HG03045 (cell line): ENCODE measurements at regions not wholly inside any gene's neighbourhood (a gene's known extent, or its start where the extent isn't known, plus 50 kb on each side); places are given as distances from the start of the nearest gene placed in this dataset.

Experiments
- ATAC-seq: cut with Tn5 transposase; IDR thresholded peaks from one replicate; pipeline ENCODE4 v1.9.1; 2021; ENCODE audit warnings: mild to moderate bottlenecking, moderate library complexity; ENCODE audit not compliant: unreplicated experiment

DNA sequence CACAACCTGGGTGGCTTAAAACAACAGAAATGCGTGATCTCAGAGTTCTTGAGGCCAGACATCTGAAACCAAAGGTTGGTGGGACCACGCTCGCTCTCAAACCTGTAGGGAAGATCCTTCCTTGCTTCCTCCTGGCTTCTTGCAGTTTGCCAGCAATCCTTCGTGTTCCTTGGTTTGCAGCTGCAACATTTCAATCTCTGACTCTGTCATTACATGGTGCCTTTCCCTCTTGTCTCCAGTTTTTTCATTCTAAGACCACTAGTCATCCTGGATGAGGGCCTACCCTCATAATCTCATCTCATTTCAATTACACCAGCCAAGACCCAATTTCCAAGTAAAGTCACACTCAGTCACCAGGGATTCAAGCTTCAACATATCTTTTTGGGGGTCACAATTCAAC, 388.0 kb downstream of the GPM6A start:
- no peak for ATAC-seq

DNA sequence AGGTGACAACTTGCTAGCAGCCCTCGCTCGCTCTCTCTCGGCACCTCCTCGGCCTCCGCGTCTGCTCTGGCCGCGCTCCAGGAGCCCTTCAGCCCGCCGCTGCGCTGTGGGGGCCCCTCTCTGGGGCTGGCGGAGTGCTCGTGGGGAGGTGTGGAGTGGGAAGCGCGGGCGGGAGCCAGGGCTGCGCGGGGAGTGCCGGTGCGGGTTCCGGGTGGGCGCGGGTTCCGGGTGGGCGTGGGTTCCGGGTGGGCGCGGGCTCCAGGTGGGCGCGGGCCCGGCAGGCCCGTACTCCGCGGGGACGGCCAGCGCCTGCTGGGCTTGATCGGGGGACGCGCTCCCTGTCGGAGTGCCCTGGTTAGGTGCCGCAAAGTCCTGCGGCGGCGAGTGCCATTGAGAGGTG, 384.3 kb downstream of the GPM6A start:
- no peak for ATAC-seq

- no peak for ATAC-seq
These were observed 380.4 kb downstream of the GPM6A start for GRCh38 chr4:175431694-175432093.

DNA sequence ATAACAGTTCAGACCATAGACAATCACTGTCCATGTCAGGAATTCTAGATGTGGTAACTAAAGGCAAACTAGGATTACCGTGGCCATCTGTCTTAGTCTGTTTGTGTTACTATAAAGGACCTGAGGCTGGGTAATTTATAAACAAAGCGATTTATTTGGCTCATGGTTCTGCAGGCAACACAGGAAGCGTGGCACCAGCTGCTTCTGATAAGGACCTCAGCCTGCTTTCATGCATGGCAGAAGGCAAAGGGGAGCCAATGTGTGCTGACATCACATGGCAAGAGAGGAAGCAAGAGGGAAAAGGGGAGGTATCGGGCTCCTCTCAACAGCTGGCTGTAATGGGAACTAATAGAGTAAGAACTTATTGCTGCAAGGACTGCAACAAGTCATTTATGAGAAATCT, 376.7 kb downstream of the GPM6A start:
- ATAC-seq = no peak

GRCh38 chr4:175436196-175436595, 375.9 kb downstream of the GPM6A start:
- ATAC-seq = no peak

DNA sequence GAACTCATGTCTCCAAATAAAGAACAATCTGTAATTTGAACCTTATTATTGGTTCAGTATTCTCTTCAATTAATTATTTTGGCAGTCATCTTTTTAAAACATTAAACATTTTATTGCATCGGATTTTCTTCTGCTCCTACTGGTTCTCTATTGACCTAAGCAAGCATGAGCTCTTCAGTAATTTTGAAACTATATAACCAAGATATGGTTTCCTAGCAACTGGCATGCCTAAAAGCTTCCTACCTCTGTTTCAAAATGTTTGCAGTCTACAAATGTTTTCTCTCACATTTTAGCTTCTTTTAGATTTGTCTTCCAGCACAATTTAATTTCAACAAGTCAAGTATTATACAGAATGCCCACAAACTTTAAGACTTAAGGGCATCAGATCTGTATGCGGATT, 371.3 kb downstream of the GPM6A start:
- ATAC-seq = no peak

GRCh38 chr4:175441256-175441655, 370.8 kb downstream of the GPM6A start:
- no peak for ATAC-seq

GRCh38 chr4:175443547-175443946, 368.5 kb downstream of the GPM6A start:
- no peak for ATAC-seq

- ATAC-seq = no peak
These were observed 367.6 kb downstream of the GPM6A start for GRCh38 chr4:175444512-175444911.

DNA sequence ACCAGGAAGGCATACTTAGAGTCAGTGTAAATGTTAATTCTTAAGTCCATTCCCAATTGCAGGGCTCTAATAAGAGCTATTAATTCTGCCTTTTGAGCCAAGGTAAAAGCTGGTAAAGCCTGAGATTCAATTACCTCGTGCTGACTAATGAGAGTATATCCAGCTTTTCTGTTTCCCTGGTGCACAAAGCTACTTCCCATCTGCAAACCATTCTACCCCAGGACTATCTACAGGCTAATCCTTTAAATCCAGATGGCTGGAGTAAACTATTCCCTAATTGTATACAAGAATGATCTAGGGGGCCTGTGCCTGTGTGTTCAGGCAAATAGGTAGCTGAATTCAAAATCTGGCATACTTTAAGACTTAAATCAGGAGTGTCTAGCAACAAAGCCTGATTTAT, 365.0 kb downstream of the GPM6A start:
- no peak for ATAC-seq

- ATAC-seq = no peak
These were observed 361.6 kb downstream of the GPM6A start for GRCh38 chr4:175450446-175450845.

GRCh38 chr4:175451238-175451965, 360.7 kb downstream of the GPM6A start:
- ATAC-seq = no peak

DNA sequence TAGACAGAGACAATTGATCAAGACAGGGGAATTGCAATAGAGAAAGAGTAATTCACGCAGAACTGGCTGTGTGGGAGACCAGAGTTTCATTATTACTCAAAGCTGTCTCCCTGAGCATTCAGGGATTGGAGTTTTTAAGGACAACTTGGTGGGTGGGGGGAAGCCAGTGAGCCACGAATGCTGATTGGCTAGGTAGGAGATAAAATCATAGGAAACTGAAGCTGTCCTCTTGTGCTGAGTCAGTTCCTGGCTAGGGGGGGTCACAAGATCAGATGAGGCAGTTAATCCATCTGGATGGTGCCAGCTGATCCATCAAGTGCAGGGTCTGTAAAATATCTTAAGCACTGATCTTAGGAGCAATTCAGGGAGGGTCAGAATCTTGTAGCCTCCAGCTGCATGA, 358.6 kb downstream of the GPM6A start:
- ATAC-seq = no peak

GRCh38 chr4:175456131-175456530, 355.9 kb downstream of the GPM6A start:
- no peak for ATAC-seq

DNA sequence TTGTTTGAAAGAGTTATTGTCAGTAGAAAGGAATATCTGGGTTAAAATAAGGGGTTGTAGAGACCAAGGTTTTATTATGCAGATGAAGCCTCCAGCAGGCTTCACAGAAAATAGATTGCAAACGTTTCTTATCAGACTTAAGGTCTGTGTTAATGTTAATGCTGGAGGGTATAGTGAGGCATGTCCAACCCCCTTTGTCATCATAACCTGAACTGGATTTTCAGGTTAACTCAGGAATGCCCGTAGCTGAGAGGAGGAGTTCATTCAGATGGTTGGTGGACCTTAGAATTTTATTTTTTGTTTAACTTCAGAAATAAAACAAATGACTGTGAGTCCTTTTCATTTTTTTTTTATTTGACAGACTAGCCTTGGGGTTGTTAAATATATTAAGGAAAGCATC, 354.1 kb downstream of the GPM6A start:
- ATAC-seq = no peak

- no peak for ATAC-seq
These were observed 352.5 kb downstream of the GPM6A start for GRCh38 chr4:175459571-175459970.

- ATAC-seq = no peak
These were observed 351.6 kb downstream of the GPM6A start for GRCh38 chr4:175460414-175460813.

DNA sequence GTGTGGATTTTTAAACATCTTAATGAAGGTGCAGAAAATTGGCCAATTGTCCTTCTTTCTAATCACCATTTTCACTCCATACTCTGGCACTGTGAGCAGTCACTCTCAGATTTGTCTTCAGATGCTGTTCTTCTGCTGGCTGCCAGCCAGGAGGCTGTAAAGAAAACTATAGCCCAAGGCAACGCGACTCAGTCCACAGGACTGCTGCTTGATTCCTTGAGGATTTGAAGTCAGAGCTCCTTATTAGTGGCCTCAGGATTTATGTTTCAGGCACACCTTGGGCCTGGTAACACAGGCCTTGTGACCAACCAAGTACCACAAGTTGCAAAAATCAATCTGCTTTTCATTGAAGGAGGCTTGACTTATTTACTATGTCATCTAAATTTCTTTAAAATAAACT, 342.6 kb downstream of the GPM6A start:
- ATAC-seq = no peak

GRCh38 chr4:175470131-175470530, 341.9 kb downstream of the GPM6A start:
- ATAC-seq = no peak

DNA sequence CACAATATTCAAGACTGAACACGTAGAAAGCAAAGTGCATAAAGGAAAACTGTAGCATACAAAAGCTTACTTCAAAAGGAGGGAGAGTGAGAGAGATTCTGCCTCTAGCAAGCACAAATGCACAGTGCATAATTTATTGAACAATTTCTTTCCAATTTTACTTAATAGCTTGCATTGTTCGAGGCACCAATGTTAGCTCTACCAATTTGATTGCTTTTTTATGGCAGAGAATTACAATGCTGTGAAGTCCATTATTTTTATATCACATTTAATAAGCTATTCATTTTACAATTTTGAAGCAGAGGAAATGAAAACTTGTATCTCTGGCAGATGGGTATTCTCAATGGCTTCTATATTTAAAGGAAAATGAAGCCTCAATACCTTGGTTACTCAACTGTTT, 331.7 kb downstream of the GPM6A start:
- no peak for ATAC-seq

DNA sequence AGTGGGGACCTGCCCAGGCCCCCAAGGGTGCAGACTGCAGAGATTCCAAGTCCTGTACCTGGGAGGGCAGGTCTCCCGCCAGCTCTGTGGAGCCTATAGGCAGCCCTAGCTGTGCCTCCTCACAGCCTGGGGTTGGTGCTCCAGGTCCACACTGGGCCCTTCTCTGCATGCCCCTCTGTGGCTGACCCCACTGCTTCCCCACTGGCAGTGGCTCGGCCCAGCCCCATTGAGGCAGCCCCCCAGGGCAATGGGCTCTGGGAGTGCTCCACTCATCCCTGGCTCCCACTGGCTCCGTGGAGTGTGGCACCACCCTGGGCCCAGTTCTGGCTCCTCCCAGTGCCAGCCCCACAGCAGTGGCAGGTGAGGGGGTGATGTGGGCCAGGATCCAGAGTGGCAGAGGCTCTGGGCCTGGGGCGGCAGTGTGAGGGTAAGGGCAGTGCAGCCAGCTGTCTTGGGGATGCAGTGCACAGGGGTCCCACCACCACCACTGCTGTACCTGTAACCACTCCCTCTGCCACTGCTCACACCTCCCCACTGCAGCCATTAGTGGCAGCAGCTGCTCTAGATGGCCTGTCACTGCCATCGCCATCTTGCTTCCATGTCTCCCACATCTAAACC, 312.2 kb downstream of the GPM6A start:
- no peak for ATAC-seq

GRCh38 chr4:175504318-175504717, 307.7 kb downstream of the GPM6A start:
- ATAC-seq = no peak

- ATAC-seq = no peak
These were observed 302.7 kb downstream of the GPM6A start for GRCh38 chr4:175509320-175509719.
